Neural progenitor cell (in vitro differentiated cells): ENCODE measurements at regions not wholly inside any gene's neighbourhood (a gene's known extent, or its start where the extent isn't known, plus 50 kb on each side); places are given as distances from the start of the nearest gene placed in this dataset.

Source experiments
- EZH2 ChIP-seq: fragments of 200-600 bp; sonication (generic); IDR thresholded peaks from 2 replicates; pipeline ENCODE4 v1.6.1; 2017; ENCODE audit warnings: antibody characterized with exemption, mild to moderate bottlenecking, moderate library complexity
- TF ChIP-seq, protein P1 (sequence below): fragments of 200-600 bp; sonication (generic); IDR thresholded peaks from 2 replicates; pipeline ENCODE4 v1.5.1; 2017; ENCODE audit warnings: antibody characterized with exemption, mild to moderate bottlenecking

GRCh38 chr4:107330916-107331315 is 294.8 kb upstream of the DKK2 start:
- no peak for TF ChIP-seq EZH2
- TF ChIP-seq, protein P1, sequence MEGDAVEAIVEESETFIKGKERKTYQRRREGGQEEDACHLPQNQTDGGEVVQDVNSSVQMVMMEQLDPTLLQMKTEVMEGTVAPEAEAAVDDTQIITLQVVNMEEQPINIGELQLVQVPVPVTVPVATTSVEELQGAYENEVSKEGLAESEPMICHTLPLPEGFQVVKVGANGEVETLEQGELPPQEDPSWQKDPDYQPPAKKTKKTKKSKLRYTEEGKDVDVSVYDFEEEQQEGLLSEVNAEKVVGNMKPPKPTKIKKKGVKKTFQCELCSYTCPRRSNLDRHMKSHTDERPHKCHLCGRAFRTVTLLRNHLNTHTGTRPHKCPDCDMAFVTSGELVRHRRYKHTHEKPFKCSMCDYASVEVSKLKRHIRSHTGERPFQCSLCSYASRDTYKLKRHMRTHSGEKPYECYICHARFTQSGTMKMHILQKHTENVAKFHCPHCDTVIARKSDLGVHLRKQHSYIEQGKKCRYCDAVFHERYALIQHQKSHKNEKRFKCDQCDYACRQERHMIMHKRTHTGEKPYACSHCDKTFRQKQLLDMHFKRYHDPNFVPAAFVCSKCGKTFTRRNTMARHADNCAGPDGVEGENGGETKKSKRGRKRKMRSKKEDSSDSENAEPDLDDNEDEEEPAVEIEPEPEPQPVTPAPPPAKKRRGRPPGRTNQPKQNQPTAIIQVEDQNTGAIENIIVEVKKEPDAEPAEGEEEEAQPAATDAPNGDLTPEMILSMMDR, result no peak
